RKO (cell line): ENCODE measurements at regions not wholly inside any gene's neighbourhood (a gene's known extent, or its start where the extent isn't known, plus 50 kb on each side); places are given as distances from the start of the nearest gene placed in this dataset.
A peak's percentile ranks its signal among the peaks of the same experiment; 100 is the strongest.
"Not testable (repeated sequence)": the region's sequence is repeated elsewhere in the genome, so short reads cannot be mapped to it uniquely, and the experiment has no call there.

ENCODE experiments used
- DNase-seq: peaks from one replicate; pipeline ENCODE4 v3.0.0-alpha.2; 2016; ENCODE audit warnings: low spot score

DNA sequence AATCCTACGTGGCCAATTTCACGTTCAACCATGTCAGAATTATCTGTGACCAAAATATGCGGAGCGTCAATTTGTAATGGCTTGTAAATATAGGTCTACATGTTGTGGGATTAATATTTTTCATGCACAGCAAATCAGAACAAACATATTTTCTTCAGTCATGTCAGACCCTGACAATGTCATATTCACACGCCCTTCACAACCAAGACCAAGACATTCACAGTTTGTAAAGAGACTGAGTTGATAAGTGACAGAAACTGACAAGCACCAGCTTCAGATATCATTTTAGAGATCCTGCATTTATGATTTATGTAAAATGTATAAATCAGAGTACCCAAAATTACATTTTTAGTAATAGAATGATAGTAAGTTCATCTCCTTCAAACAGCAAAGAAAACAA lies 57.3 kb upstream of the NOVA1 start:
- DNase-seq, result no peak

DNA sequence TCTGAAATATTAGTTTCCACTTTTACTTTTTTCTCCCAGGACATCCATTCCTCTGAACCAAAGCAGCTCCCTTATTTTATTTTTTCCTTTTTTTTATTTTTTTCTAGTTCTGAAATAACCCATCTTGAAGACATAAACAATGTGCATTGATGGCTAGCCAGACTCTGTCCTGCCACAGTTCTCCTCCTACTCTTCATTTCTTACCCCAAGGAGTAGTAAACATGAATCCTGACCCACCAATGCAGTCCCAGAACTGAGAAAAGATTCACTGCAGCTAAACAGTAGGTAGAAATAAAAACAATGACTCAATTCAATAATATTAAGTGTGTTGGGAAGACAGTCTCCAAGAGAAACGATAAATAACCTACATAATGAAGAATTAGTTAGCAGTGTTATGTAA lies 65.7 kb upstream of the NOVA1 start:
- DNase-seq, result no peak

DNA sequence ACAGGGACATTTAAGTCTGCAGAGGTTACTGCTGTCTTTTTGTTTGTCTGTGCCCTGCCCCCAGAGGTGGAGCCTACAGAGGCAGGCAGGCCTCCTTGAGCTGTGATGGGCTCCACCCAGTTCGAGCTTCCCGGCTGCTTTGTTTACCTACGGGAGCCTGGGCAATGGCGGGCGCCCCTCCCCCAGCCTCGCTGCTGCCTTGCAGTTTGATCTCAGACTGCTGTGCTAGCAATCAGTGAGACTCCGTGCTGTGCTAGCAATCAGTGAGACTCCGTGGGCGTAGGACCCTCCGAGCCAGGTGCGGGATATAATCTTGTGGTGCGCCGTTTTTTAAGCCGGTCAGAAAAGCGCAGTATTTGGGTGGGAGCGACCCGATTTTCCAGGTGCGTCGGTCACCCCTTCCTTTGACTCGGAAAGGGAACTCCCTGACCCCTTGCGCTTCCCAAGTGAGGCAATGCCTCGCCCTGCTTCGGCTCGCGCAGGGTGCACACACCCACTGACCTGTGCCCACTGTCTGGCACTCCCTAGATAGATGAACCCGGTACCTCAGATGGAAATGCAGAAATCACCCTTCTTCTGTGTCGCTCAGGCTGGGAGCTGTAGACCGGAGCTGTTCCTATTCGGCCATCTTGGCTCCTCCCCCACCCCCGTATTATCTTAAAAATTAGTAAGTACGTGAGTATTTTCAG lies 81.0 kb upstream of the NOVA1 start:
- DNase-seq, result not testable (repeated sequence)

DNA sequence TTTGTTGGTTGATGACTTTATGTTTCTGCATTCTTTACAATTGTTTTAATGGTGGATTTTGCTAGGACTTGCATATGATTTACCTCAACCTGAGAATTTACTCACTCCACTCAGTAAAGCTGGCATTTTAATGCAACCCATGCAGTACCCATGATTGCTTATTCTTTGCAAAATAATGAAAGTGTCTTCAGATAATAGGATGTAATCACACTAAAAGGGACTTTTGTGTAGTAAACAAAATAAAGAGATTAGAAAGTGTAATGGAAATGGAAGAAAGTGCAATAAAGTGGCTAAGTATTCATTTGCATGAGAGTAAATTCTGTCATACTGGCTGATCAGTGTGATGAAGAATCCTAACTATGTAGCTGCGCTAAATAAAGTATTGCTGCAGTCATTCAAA lies 87.6 kb upstream of the NOVA1 start:
- DNase-seq, result no peak

DNA sequence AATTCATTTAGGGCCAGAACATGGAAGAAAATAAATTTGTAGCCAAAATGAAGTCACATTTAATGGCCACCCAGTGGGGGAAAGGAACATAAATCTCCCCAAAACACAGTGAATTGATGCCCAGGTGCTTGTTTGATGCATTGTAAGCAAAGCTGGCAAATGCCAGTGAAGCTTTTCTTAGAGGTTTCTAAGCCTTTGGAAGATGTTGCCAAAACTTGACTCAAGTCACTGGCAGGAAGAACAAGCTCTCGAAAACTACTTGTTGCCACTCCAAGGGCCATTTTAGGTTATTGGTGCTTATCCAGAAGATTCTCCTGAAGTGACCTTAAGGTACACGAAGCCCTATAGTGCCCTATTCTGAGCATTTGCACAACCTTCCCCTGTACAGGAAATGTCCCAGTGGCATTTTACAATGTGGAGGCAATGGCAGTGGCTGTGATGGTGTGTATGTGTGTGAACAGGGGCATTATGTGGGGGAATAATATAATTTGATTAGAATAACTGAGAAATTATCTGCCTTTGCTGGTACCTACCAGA lies 89.5 kb upstream of the NOVA1 start:
- no peak for DNase-seq

DNA sequence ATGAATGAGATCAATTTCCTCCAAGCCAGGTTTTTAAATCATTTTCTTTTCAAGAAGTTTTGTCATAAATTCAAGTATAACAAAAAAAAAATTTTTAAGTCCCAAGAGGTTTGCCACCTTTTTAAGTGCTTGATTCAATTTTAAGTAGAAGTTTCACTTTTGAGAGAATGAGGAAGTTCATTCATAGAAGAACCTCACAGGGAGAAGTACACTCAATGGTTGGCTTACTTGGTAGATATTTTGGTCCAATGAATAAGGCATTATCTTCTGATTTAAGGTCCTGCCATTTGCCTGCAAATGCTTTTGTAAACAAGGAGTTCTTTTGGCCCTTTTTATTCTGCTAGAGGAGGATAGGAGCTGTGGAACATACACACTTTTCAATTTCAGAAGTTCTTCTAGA lies 96.7 kb upstream of the NOVA1 start:
- no peak for DNase-seq

DNA sequence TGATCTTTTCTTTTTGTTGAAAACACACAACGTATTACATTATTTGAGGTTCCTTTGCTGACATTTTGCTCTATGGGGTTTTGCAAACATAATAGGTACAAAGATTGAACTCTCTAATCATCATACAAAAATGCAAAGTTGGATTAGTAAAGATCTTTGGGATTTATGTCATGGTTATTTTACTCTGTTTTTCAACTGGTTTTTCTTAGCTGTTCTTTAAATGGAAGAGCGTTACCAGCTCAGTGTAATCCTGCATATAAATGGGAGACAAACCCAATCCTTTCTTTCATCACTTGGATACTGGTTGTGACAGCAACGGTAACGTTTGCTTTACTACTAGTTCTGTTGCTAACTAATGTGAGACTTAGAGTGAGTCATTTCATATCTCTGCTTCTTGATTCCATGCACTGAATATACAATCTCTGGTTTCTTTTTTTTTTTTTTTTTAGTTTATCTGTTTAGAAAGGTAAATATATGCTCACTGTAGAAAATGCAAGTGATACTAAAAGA lies 104.9 kb upstream of the NOVA1 start:
- DNase-seq, result no peak

DNA sequence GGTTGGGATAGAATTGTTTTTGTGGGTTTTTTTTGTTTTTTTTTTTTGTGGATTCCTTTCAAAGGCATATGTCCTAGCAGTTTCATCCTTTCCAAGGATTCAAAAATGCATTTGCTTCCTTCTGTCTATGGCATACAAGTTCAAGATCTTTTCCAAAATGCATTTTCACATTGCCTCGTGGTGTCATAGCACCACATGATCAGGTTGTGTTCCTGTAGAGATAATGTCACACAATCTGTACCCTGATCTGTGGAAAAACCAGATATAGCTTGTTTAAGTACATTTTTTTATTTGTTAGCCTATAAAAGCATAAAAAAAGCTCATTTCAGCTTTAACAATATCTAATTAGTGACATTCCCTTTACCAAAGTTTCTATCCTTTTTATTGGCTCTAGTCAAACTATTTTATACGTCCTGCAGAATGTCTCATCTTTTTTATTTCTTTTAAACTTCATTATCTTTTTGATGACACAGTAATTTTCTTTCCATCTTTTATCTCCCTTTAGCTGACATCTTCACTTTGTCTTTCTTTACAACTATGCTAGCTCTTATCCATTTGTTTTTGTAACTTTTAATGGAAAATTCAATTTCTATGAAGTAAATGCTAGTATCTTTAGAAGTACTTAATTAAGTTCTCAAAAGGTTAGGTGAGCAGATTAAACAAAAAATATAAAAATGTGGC lies 106.0 kb upstream of the NOVA1 start:
- no peak for DNase-seq

DNA sequence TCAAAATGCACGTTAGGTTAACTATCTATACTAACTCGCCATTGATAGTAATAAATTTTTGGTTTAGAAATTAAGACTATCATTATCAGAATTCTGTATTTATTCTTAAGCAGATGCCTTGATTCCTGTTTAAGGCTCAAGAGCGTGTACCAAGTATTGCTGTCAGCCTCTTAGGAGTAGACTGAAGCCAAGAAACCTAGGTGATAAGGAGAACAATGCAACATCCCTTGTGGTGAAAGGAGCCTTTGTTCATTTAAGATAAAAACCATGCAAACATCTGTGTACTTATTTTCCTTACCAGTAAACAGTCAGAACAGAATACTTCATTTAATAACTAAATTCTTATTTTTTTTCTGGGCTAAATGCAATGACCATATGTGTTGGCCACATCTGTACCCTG lies 109.4 kb upstream of the NOVA1 start:
- DNase-seq, result no peak

DNA sequence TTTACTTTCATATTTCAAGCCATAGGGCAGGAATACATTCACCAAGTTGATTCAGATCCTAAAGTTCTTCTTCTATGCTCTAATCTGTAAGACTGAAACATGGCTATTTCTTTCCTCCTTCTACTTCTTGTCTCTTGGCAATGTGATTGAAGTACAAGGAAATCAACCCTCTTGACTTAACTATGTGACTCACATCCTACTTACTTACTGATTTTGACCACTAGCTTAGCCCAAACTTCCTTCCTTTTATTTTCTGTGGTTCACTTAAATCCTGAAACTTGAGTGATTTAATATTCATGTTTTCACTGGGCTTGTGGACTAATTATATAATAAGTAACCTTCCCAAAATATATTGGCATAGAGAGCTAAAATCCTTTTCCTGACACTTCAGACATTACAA lies 111.2 kb upstream of the NOVA1 start:
- peak; percentile 27 for DNase-seq

DNA sequence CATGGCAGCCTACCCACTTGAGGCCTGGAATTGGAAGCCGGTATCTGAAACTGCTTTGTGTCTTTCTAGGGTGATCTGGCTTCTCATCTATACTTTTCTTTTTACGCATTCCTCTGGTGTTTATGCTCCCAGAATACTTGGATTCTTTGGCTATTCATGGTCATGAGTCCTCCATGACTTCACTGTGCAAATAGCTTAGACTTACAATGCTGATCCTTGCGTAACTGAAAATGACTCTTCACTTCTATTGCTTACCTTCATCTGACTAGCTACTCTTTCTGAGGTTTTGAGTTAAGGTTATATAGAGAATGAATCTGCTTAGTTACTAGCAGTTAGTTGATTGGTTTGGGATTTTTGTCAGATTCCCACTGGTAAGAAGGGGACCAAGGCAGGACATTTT lies 121.7 kb upstream of the NOVA1 start:
- DNase-seq, result no peak

DNA sequence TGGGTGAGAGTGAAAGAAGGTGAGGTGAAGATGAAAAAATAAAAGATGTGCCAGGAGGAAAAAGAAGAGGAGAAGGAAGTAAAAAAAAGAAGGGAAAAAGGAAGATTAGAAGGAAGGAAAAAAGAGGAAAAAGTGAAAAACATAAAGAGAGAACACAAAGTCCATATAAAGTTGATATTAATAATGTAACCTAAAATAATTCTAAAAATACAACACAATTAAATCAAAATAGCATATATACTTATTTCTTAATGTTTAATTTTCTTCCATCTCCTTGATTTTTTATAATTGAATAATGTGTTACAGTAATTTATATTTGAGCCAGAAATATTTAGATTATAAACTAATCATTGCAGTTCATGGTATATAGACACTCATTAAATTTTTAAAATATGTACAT lies 124.4 kb upstream of the NOVA1 start:
- DNase-seq, result no peak

DNA sequence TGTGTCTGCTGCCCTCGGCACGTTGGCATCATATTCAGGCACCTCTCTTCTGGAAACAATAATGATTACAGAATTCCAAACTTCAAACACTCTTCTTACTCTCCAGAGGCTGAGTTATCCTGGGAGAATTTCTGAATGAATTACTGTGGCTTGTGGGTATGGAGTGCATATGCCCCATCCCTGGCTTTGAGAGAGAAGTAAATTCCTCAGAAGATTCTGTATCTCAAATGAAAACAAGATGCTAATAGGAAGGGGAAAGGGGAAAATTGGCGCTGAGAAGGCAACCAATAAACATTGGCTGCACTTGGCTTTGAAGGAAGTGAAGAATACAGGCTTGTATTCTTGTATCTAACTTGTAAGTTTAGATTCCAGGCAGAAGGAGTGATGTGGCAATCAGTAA lies 132.0 kb upstream of the NOVA1 start:
- DNase-seq, result no peak

DNA sequence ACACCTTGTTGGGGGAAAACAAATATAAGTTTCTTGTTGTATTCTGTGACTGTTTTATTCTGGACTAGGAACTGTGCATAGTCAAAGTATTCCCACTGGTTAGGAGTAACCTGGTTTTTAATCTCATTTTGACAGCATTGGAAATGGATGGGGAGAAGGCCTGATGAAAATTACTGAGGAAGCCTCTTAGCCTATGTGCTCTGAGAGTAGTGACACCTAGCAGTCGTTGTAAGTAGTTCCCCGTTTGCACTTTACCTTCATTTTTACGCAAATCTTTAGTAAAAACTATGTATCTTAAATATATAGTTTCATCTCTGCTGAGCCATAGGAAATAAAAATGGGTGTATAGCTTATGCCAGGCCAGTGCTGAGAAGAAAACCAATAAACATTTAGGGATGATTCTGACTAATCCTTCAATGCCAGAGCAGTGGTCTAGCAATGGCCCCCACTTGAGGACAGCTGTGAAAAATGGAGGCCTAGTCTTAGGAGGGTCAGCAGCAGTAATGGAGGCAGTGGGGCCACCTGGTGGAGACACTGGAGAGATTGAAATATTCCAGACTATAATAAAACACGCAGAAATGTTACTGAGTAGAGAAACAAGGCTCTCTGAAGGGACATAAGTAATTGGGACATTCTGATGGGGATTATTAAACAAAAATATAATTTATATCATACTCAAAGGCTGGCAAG lies 133.2 kb upstream of the NOVA1 start:
- DNase-seq, result peak; percentile 15

DNA sequence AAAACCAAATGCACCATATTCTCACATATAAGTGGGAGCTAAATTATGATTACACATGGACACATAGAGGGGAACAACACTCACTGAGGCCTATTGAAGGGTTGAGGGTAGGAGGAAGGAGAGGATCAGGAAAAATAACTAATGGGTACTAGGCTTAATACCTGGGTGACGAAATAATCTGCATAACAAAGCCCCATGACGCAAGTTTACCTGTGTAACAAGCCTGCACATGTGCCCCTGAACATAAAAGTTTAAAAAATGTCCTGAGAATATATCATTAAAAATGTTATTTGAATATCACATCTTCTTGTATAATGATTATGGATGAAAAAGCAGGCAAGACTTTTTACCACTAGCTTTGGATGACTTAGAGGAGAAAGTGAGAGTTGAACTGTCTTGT lies 138.0 kb upstream of the NOVA1 start:
- no peak for DNase-seq

DNA sequence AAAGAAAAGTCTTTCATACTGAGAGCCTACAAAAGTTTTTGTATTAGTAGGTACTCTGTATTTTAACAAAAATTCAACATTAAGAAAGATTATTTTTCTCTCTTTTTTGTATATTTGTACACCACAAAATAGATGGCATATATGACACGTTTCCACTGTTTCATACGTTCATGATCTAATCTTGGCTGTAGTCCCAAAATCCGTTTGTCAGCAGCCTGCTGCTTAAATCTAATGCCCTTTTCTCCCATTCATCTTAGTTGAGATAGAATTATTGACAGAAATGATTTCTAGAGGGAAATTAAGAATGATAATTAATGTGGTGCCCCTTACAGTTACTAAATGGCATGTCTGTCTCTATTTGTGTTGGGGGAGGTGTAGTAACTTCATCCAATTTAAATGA lies 140.7 kb upstream of the NOVA1 start:
- DNase-seq, result no peak

DNA sequence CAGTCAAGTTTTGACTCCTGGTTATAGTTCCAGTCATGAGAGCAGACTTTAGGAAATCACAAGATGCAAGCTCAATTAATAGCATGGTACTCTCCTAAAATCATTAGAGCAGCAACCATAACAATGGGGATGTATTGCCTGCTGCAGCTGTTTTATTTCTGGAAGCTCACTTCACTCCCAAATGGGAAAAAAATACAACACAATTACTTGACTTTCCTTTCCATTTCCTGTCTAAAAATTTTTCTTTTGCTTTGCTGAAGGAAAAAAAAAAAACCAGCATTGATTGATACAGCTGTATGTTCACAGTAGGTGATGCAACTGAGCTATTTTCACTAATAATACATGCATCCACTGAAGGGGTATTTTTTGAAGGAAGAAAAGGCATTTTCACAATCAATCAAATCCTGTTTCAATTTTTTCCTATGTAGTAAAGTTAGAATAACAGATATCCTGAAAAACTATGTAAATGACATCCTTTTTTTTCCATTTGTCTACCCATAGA lies 143.9 kb upstream of the NOVA1 start:
- no peak for DNase-seq

DNA sequence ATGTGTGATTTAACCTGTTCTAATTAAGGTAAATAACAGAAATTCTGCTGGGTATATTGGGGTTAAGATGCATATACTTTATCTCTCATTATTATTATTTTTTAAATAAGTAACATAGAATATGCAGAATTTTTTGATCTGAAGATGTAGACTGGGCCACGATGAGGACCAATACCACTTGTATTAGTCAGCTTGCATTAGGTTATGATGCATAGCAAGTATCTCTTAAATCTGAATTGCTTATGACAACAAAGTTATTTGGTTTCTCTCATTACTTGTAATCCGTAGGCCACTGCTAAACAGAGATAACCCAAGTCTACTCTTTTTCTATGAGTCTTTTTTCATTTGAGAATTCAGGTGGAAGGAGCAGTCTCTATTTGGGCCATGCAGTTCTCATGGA lies 145.5 kb upstream of the NOVA1 start:
- no peak for DNase-seq

DNA sequence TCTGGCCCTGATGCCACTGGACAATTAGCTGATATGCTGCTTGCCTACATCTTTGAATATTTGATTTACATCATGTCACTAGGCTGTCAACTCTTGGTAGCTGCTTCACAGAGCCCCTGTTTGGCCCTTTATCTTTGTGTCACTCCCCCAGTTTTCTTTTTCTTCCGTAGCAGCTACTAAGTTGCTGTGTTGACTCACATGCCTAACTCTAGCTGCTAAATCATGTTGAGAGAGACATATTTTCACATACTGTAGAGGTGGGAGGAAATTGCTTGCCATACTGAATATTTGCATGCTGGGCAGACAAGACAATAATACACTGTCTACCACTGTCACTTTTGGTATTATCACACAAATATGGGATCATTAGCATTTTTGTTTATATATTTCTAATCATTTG lies 147.1 kb upstream of the NOVA1 start:
- DNase-seq, result no peak

DNA sequence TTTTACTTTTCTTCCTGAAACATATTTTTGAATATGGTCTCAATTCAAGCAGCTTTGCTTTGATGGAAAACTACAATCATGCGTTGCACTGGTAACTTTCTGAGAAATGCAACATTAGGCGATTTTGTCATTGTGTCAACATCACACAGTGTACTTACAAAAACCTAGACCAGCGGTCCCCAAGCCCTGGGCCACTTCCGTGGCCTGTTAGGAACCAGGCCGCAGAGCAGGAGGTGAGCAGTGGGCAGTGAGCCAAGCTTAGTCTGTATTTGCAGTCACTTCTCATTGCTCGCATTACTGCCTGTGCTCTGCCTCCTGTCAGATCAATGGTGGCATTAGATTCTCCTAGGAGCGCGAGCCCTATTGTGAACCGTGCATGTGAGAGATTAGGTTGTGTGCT lies 163.7 kb upstream of the NOVA1 start:
- no peak for DNase-seq

DNA sequence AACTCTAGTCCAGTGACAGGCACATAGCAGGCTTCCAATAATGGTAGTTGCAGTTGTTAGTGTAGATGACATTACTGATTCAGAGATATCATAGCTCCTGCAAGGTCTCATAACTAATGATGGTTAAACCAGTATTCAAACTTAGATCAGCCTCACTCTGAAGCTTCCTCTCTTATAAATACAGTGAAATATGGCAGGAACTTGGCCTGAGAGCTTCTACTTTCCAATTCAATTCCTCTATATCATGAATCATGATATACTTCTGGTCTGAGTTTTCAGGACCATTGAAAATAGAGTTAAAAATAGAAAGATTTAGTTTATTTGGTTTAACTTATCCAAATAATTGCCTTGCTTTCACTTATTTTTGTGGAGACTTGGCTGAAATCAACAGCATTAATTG lies 167.5 kb upstream of the NOVA1 start:
- no peak for DNase-seq

DNA sequence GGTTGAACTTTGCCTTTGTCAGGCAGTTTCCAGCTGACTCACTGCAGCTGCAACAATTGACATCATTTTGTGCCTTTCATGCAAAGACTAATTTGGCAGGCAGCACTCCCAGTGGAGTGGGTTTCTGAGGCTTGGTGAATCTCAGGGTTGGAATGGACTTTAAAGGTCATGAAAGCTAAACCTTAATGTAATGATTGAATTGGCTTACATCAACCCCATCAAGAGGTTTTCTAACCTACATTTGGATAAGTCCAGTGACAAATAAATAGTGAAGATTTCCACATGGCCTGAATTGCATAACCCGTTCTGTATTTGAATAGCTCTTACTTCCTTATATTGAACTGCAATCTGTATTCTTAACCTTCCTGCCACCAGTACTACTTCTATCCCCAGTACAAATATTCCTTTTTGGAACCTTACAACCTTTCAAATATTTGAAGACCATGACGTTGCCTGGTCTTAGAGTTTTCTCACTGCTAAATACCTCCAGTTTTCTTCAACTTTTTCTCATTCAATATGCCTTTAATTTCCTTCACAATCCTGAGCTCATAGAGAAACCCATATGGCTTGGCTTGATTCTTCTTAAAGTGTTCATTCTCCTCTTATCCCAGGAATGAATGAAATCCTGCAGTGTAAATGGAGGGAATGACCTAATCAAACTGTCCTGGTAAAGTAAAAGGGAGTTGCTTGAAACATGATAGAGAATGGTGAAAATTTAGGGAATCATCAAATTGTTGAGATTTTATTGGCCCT lies 168.1 kb upstream of the NOVA1 start:
- peak; percentile 4 for DNase-seq
